ENCODE measurements at regions not wholly inside any gene's neighbourhood (a gene's known extent, or its start where the extent isn't known, plus 50 kb on each side); places are given as distances from the start of the nearest gene placed in this dataset.

DNA sequence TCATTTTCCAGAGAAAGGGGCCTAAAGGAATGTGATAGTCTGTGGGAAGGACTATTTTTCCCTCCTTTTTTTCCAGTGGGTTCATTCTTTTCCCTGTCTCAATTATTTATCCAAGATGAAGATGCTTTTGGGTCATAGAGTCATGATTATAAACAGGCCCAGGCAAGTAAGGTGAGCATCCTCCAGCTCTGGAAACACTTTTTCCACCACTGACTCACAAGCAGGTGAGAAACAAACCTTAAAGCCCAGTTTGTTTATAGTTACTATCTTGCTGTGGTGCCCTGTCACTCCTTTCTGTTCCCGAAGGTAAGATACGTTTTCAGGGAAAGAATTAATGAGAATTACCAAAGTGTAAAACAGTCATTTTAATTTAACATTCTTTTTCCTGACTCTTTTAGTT lies 107.7 kb upstream of the IFNG-AS1 start:
- H4K20me1 ChIP-seq (ENCODE audit: insufficient read depth): no peaks in the 10 kb centered on the region
- no peak overlapping the region; the same call in 1 of the 2 replicates for H2AFZ ChIP-seq (ENCODE audit: low read depth)
- no peaks in the 10 kb centered on the region for H3K27me3 ChIP-seq (ENCODE audit: insufficient read depth)
- no peak for DNase-seq
- WGBS (ENCODE audit: low lambda C conversion rate): 93% methylated on average over 2 of the region's 2 CpGs
- no peak overlapping the region for H3K27ac ChIP-seq (ENCODE audit: low read depth in 2 of 2, low read length in 1 of 2)
- H3K9ac ChIP-seq: no peak overlapping the region
- no peaks in the 10 kb centered on the region for H3K36me3 ChIP-seq (replicated peaks in 1 of 2; ENCODE audit: control insufficient read depth in 1 of 2, insufficient read depth in 2 of 2, low read length in 1 of 2)
- H3K4me1 ChIP-seq (ENCODE audit: control insufficient read depth in 1 of 2, insufficient read depth in 2 of 2, low read depth in 1 of 2, low read length in 1 of 2): peaks cover 0 to 6% of the 10 kb centered on the region in 2 experiments; a peak in 3 of 4 replicates
- H3K79me2 ChIP-seq (ENCODE audit: insufficient read depth): no peaks in the 10 kb centered on the region
- no peak overlapping the region for H3K4me2 ChIP-seq
- no peaks in the 10 kb centered on the region for H3K9me2 ChIP-seq
- H3F3A ChIP-seq (replicated peaks; ENCODE audit: insufficient read depth): peaks cover 7% of the 10 kb centered on the region
- ChIA-PET POLR2A (no interaction called here), CTCF (no interaction called here)
- no peak overlapping the region for H3K4me3 ChIP-seq (ENCODE audit: low read depth in 2 of 2, low read length in 1 of 2)
- TF ChIP-seq NRF1 (IDR thresholded peaks at IDR 0.05; ENCODE audit: low read depth, low read length): no peak
- no peak for TF ChIP-seq TCF12 (IDR thresholded peaks at IDR 0.05)
- TF ChIP-seq, protein P1, sequence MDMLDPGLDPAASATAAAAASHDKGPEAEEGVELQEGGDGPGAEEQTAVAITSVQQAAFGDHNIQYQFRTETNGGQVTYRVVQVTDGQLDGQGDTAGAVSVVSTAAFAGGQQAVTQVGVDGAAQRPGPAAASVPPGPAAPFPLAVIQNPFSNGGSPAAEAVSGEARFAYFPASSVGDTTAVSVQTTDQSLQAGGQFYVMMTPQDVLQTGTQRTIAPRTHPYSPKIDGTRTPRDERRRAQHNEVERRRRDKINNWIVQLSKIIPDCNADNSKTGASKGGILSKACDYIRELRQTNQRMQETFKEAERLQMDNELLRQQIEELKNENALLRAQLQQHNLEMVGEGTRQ (IDR thresholded peaks at IDR 0.05; ENCODE audit: borderline replicate concordance, low read depth, low read length): no peak
- no peak for TF ChIP-seq YY1 (IDR thresholded peaks at IDR 0.05; ENCODE audit: low read depth)
- TF ChIP-seq JUND (IDR thresholded peaks at IDR 0.05): no peak
- TF ChIP-seq FOXM1 (IDR thresholded peaks at IDR 0.05; ENCODE audit: low read depth): no peak
- H3K9me3 ChIP-seq: no peaks in the 10 kb centered on the region

DNA sequence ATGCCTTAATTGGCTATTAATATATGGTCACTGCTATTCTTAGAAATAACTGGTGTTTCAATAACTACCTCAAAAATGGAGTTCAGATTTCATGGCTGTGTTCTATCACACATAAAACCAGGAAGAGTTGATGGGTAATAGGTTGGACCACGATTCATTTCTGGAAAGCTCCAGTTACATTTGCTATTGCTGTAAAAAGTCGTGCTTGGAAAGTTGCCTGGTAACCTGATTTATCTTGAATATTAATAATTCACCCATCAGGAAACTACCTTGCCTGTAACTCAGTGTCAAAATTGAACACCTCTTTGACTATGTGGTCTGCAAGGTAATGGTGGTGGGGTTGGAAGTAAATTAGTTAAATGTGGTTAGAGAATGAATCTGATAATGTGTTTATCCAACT lies 104.7 kb upstream of the IFNG-AS1 start:
- ChIA-PET POLR2A (no interaction called here), CTCF (no interaction called here)
- peaks cover 0 to 6% of the 10 kb centered on the region in 2 experiments; a peak in 3 of 4 replicates for H3K4me1 ChIP-seq (ENCODE audit: control insufficient read depth in 1 of 2, insufficient read depth in 2 of 2, low read depth in 1 of 2, low read length in 1 of 2)
- H3K27me3 ChIP-seq (ENCODE audit: insufficient read depth): no peaks in the 10 kb centered on the region
- 0 out of 2 replicates have a peak overlapping the region, but pooled peaks have one; percentile 69 for H2AFZ ChIP-seq (ENCODE audit: low read depth)
- peak overlapping the region in 1 of 2 experiments; percentile 82; a peak in 2 of 4 replicates for H3K27ac ChIP-seq (ENCODE audit: low read depth in 2 of 2, low read length in 1 of 2)
- H3K4me3 ChIP-seq (ENCODE audit: low read depth in 2 of 2, low read length in 1 of 2): no peak overlapping the region
- no peaks in the 10 kb centered on the region for H3K9me2 ChIP-seq
- H4K20me1 ChIP-seq (ENCODE audit: insufficient read depth): no peaks in the 10 kb centered on the region
- H3K9ac ChIP-seq: no peak overlapping the region
- no peaks in the 10 kb centered on the region for H3K79me2 ChIP-seq (ENCODE audit: insufficient read depth)
- no peak for DNase-seq
- H3K4me2 ChIP-seq: no peak overlapping the region
- H3F3A ChIP-seq (replicated peaks; ENCODE audit: insufficient read depth): peaks cover 7% of the 10 kb centered on the region
- 29% methylated on average over 2 of the region's 2 CpGs for WGBS (ENCODE audit: low lambda C conversion rate)
- no peaks in the 10 kb centered on the region for H3K9me3 ChIP-seq
- no peaks in the 10 kb centered on the region for H3K36me3 ChIP-seq (replicated peaks in 1 of 2; ENCODE audit: control insufficient read depth in 1 of 2, insufficient read depth in 2 of 2, low read length in 1 of 2)
- TF ChIP-seq, protein P2, sequence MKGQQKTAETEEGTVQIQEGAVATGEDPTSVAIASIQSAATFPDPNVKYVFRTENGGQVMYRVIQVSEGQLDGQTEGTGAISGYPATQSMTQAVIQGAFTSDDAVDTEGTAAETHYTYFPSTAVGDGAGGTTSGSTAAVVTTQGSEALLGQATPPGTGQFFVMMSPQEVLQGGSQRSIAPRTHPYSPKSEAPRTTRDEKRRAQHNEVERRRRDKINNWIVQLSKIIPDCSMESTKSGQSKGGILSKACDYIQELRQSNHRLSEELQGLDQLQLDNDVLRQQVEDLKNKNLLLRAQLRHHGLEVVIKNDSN (IDR thresholded peaks at IDR 0.05; ENCODE audit: borderline replicate concordance, low read depth): no peak
- TF ChIP-seq MEF2A (IDR thresholded peaks at IDR 0.05; ENCODE audit: borderline replicate concordance, low read depth): no peak
- TF ChIP-seq FOSL2 (IDR thresholded peaks at IDR 0.05; ENCODE audit: borderline replicate concordance, low read depth): no peak
- TF ChIP-seq NRF1 (IDR thresholded peaks at IDR 0.05; ENCODE audit: low read depth, low read length): no peak
- no peak for TF ChIP-seq EP300 (IDR thresholded peaks at IDR 0.05; ENCODE audit: borderline replicate concordance in 1 of 2, low read depth in 1 of 2, low read length in 1 of 2)
- TF ChIP-seq ELF1 (IDR thresholded peaks at IDR 0.05): no peak
- no peak for TF ChIP-seq NFIC (IDR thresholded peaks at IDR 0.05; ENCODE audit: borderline replicate concordance)

Data from SK-N-SH (cell line).